ENCODE measurements at regions not wholly inside any gene's neighbourhood (a gene's known extent, or its start where the extent isn't known, plus 50 kb on each side); places are given as distances from the start of the nearest gene placed in this dataset.
"Not testable (repeated sequence)": the region's sequence is repeated elsewhere in the genome, so short reads cannot be mapped to it uniquely, and the experiment has no call there.

- not testable (repeated sequence) for H3K27me3 ChIP-seq (ENCODE audit: control insufficient read depth, insufficient read depth, low read length); DNase-seq (ENCODE audit: low read depth in 4 of 6, low spot score in 6 of 6); H3K36me3 ChIP-seq (ENCODE audit: control insufficient read depth, insufficient read depth, low read length); H3K4me3 ChIP-seq (ENCODE audit: low read depth, low read length); H3K4me1 ChIP-seq (ENCODE audit: control insufficient read depth, insufficient read depth, low read length); H3K27ac ChIP-seq (ENCODE audit: low read depth, low read length); H3K9me3 ChIP-seq (ENCODE audit: control insufficient read depth, insufficient read depth, low read length)
- no CpG with 5 or more reads among the region's 2 CpGs for WGBS (ENCODE audit: insufficient coverage)
Measured at GRCh38 chr6:26857289-26857688, 197.7 kb upstream of the ZNF322 start.

GRCh38 chr6:26859067-26859770, 199.7 kb upstream of the ZNF322 start:
- H3K4me1 ChIP-seq (ENCODE audit: control insufficient read depth, insufficient read depth, low read length); H3K36me3 ChIP-seq (ENCODE audit: control insufficient read depth, insufficient read depth, low read length); H3K27ac ChIP-seq (ENCODE audit: low read depth, low read length); H3K27me3 ChIP-seq (ENCODE audit: control insufficient read depth, insufficient read depth, low read length); H3K9me3 ChIP-seq (ENCODE audit: control insufficient read depth, insufficient read depth, low read length); DNase-seq (ENCODE audit: low read depth in 4 of 6, low spot score in 6 of 6); H3K4me3 ChIP-seq (ENCODE audit: low read depth, low read length): not testable (repeated sequence)
- no CpG with 5 or more reads among the region's 5 CpGs for WGBS (ENCODE audit: insufficient coverage)

GRCh38 chr6:26859771-26860163, 200.2 kb upstream of the ZNF322 start:
- not testable (repeated sequence) for H3K4me3 ChIP-seq (ENCODE audit: low read depth, low read length); DNase-seq (ENCODE audit: low read depth in 4 of 6, low spot score in 6 of 6); H3K4me1 ChIP-seq (ENCODE audit: control insufficient read depth, insufficient read depth, low read length); H3K9me3 ChIP-seq (ENCODE audit: control insufficient read depth, insufficient read depth, low read length); H3K36me3 ChIP-seq (ENCODE audit: control insufficient read depth, insufficient read depth, low read length); H3K27ac ChIP-seq (ENCODE audit: low read depth, low read length); H3K27me3 ChIP-seq (ENCODE audit: control insufficient read depth, insufficient read depth, low read length)
- 92% methylated on average over 1 of the region's 2 CpGs for WGBS (ENCODE audit: insufficient coverage)

GRCh38 chr6:26861913-26862312, 202.4 kb upstream of the ZNF322 start:
- not testable (repeated sequence) for H3K27me3 ChIP-seq (ENCODE audit: control insufficient read depth, insufficient read depth, low read length); H3K9me3 ChIP-seq (ENCODE audit: control insufficient read depth, insufficient read depth, low read length); H3K4me1 ChIP-seq (ENCODE audit: control insufficient read depth, insufficient read depth, low read length); H3K36me3 ChIP-seq (ENCODE audit: control insufficient read depth, insufficient read depth, low read length); H3K27ac ChIP-seq (ENCODE audit: low read depth, low read length); H3K4me3 ChIP-seq (ENCODE audit: low read depth, low read length); DNase-seq (ENCODE audit: low read depth in 4 of 6, low spot score in 6 of 6)
- WGBS (ENCODE audit: insufficient coverage): no CpG with 5 or more reads among the region's 2 CpGs

- H3K27ac ChIP-seq (ENCODE audit: low read depth, low read length); H3K4me3 ChIP-seq (ENCODE audit: low read depth, low read length); H3K9me3 ChIP-seq (ENCODE audit: control insufficient read depth, insufficient read depth, low read length); H3K27me3 ChIP-seq (ENCODE audit: control insufficient read depth, insufficient read depth, low read length); H3K36me3 ChIP-seq (ENCODE audit: control insufficient read depth, insufficient read depth, low read length); DNase-seq (ENCODE audit: low read depth in 4 of 6, low spot score in 6 of 6); H3K4me1 ChIP-seq (ENCODE audit: control insufficient read depth, insufficient read depth, low read length): not testable (repeated sequence)
- WGBS (ENCODE audit: insufficient coverage): no CpG with 5 or more reads among the region's 6 CpGs
Measured at GRCh38 chr6:26863641-26864040, 204.1 kb upstream of the ZNF322 start.

- 92% methylated on average over 9 of the region's 9 CpGs for WGBS (ENCODE audit: insufficient coverage)
- not testable (repeated sequence) for H3K27me3 ChIP-seq (ENCODE audit: control insufficient read depth, insufficient read depth, low read length); H3K36me3 ChIP-seq (ENCODE audit: control insufficient read depth, insufficient read depth, low read length); H3K4me3 ChIP-seq (ENCODE audit: low read depth, low read length); H3K27ac ChIP-seq (ENCODE audit: low read depth, low read length); H3K4me1 ChIP-seq (ENCODE audit: control insufficient read depth, insufficient read depth, low read length); H3K9me3 ChIP-seq (ENCODE audit: control insufficient read depth, insufficient read depth, low read length); DNase-seq (ENCODE audit: low read depth in 4 of 6, low spot score in 6 of 6)
Measured at GRCh38 chr6:26898785-26899184, 239.2 kb upstream of the ZNF322 start.

- not testable (repeated sequence) for H3K36me3 ChIP-seq (ENCODE audit: control insufficient read depth, insufficient read depth, low read length); H3K9me3 ChIP-seq (ENCODE audit: control insufficient read depth, insufficient read depth, low read length); H3K4me3 ChIP-seq (ENCODE audit: low read depth, low read length); H3K27ac ChIP-seq (ENCODE audit: low read depth, low read length); H3K27me3 ChIP-seq (ENCODE audit: control insufficient read depth, insufficient read depth, low read length); H3K4me1 ChIP-seq (ENCODE audit: control insufficient read depth, insufficient read depth, low read length); DNase-seq (ENCODE audit: low read depth in 4 of 6, low spot score in 6 of 6)
- WGBS (ENCODE audit: insufficient coverage): no CpG with 5 or more reads among the region's 2 CpGs
Measured at GRCh38 chr6:26924206-26924605, 264.7 kb upstream of the ZNF322 start.

- not testable (repeated sequence) for DNase-seq (ENCODE audit: low read depth in 4 of 6, low spot score in 6 of 6); H3K9me3 ChIP-seq (ENCODE audit: control insufficient read depth, insufficient read depth, low read length); H3K27me3 ChIP-seq (ENCODE audit: control insufficient read depth, insufficient read depth, low read length); H3K27ac ChIP-seq (ENCODE audit: low read depth, low read length); H3K4me1 ChIP-seq (ENCODE audit: control insufficient read depth, insufficient read depth, low read length); H3K36me3 ChIP-seq (ENCODE audit: control insufficient read depth, insufficient read depth, low read length); H3K4me3 ChIP-seq (ENCODE audit: low read depth, low read length)
- WGBS (ENCODE audit: insufficient coverage): no CpG with 5 or more reads among the region's 2 CpGs
Measured at GRCh38 chr6:26928190-26928589, 268.6 kb upstream of the ZNF322 start.

- H3K27me3 ChIP-seq (ENCODE audit: control insufficient read depth, insufficient read depth, low read length); H3K27ac ChIP-seq (ENCODE audit: low read depth, low read length); H3K36me3 ChIP-seq (ENCODE audit: control insufficient read depth, insufficient read depth, low read length); H3K4me1 ChIP-seq (ENCODE audit: control insufficient read depth, insufficient read depth, low read length); H3K9me3 ChIP-seq (ENCODE audit: control insufficient read depth, insufficient read depth, low read length); DNase-seq (ENCODE audit: low read depth in 4 of 6, low spot score in 6 of 6); H3K4me3 ChIP-seq (ENCODE audit: low read depth, low read length): not testable (repeated sequence)
- no CpG with 5 or more reads among the region's 1 CpG for WGBS (ENCODE audit: insufficient coverage)
Measured at GRCh38 chr6:26937258-26937657, 277.7 kb upstream of the ZNF322 start.

GRCh38 chr6:26951211-26951610, 291.7 kb upstream of the ZNF322 start:
- DNase-seq (ENCODE audit: low read depth in 4 of 6, low spot score in 6 of 6); H3K36me3 ChIP-seq (ENCODE audit: control insufficient read depth, insufficient read depth, low read length); H3K9me3 ChIP-seq (ENCODE audit: control insufficient read depth, insufficient read depth, low read length); H3K4me3 ChIP-seq (ENCODE audit: low read depth, low read length); H3K4me1 ChIP-seq (ENCODE audit: control insufficient read depth, insufficient read depth, low read length); H3K27me3 ChIP-seq (ENCODE audit: control insufficient read depth, insufficient read depth, low read length); H3K27ac ChIP-seq (ENCODE audit: low read depth, low read length): not testable (repeated sequence)
- no CpG with 5 or more reads among the region's 3 CpGs for WGBS (ENCODE audit: insufficient coverage)

Data from spinal cord (tissue), 9 donors.